Activated CD4-positive, alpha-beta memory T cell treated with anti-CD3 and anti-CD28 coated beads for 36 hours (primary cell): ENCODE measurements at regions not wholly inside any gene's neighbourhood (a gene's known extent, or its start where the extent isn't known, plus 50 kb on each side); places are given as distances from the start of the nearest gene placed in this dataset.

ENCODE experiments used
- CTCF ChIA-PET: fragments of 350-600 bp; sonication (Branson Sonifier 250); formaldehyde crosslinking; loops from one replicate; lab custom pipeline; 2021; ENCODE audit warnings: antibody characterized with exemption, inconsistent platforms; lab: Charles Lee
- POLR2A ChIA-PET: fragments of 350-600 bp; sonication (Branson Sonifier 250); formaldehyde crosslinking; loops from one replicate; lab custom pipeline; 2021; ENCODE audit warnings: antibody characterized with exemption; lab: Charles Lee
- DNase-seq: peaks from one replicate; pipeline ENCODE4 v3.0.0-alpha.2; 2020
- H3K27ac Mint-ChIP-seq: one replicate; pipeline ENCODE4 v1.8.0; 2021; ENCODE audit warnings: mixed read lengths
- H3K27me3 Mint-ChIP-seq: one replicate; pipeline ENCODE4 v1.8.0; 2021; ENCODE audit warnings: mixed read lengths
- H3K36me3 Mint-ChIP-seq: one replicate; pipeline ENCODE4 v1.8.0; 2021; ENCODE audit warnings: mixed read lengths
- H3K4me1 Mint-ChIP-seq: one replicate; pipeline ENCODE4 v1.8.0; 2021; ENCODE audit warnings: low read depth, mixed read lengths
- H3K4me3 Mint-ChIP-seq: one replicate; pipeline ENCODE4 v1.8.0; 2021; ENCODE audit warnings: mild to moderate bottlenecking, mixed read lengths
- H3K9me3 Mint-ChIP-seq: one replicate; pipeline ENCODE4 v1.8.0; 2021; ENCODE audit warnings: mixed read lengths
- intact Hi-C: fragments of 100-400 bp; cut with micrococcal nuclease; formaldehyde crosslinking; loops from one replicate; pipeline ENCODE4 v1.15.1; 2023

- H3K27me3 Mint-ChIP-seq: peaks cover 5% of the 10 kb centered on the region
- CTCF ChIA-PET: no interaction called here
- H3K9me3 Mint-ChIP-seq: no peaks in the 10 kb centered on the region
- intact Hi-C loops: no loop called here
- no peak overlapping the region for H3K27ac Mint-ChIP-seq
- DNase-seq: no peak
- no peaks in the 10 kb centered on the region for H3K36me3 Mint-ChIP-seq
- POLR2A ChIA-PET: no interaction called here
- no peaks in the 10 kb centered on the region for H3K4me1 Mint-ChIP-seq
- no peak overlapping the region for H3K4me3 Mint-ChIP-seq
These were observed 71.9 kb downstream of the ENGASE start for GRCh38 chr17:79146562-79146961.

GRCh38 chr17:79145548-79145947 is 70.9 kb downstream of the ENGASE start:
- intact Hi-C loops: no loop called here
- no peaks in the 10 kb centered on the region for H3K36me3 Mint-ChIP-seq
- no peaks in the 10 kb centered on the region for H3K9me3 Mint-ChIP-seq
- no peak for DNase-seq
- ChIA-PET POLR2A (no interaction called here), CTCF (no interaction called here)
- H3K4me1 Mint-ChIP-seq: no peaks in the 10 kb centered on the region
- H3K27ac Mint-ChIP-seq: no peak overlapping the region
- H3K4me3 Mint-ChIP-seq: no peak overlapping the region
- H3K27me3 Mint-ChIP-seq: peaks cover 5% of the 10 kb centered on the region

GRCh38 chr17:79144133-79144532 is 69.5 kb downstream of the ENGASE start:
- intact Hi-C loops: no loop called here
- CTCF ChIA-PET: no interaction called here
- DNase-seq: no peak
- no peaks in the 10 kb centered on the region for H3K36me3 Mint-ChIP-seq
- H3K27ac Mint-ChIP-seq: no peak overlapping the region
- H3K27me3 Mint-ChIP-seq: no peaks in the 10 kb centered on the region
- H3K4me3 Mint-ChIP-seq: no peak overlapping the region
- no peaks in the 10 kb centered on the region for H3K9me3 Mint-ChIP-seq
- no peaks in the 10 kb centered on the region for H3K4me1 Mint-ChIP-seq
- POLR2A ChIA-PET: no interaction called here

GRCh38 chr17:79142375-79142774 is 67.8 kb downstream of the ENGASE start:
- POLR2A ChIA-PET: no interaction called here
- H3K36me3 Mint-ChIP-seq: no peaks in the 10 kb centered on the region
- H3K4me1 Mint-ChIP-seq: no peaks in the 10 kb centered on the region
- no peak overlapping the region for H3K27ac Mint-ChIP-seq
- intact Hi-C loops: no loop called here
- CTCF ChIA-PET: no interaction called here
- no peak overlapping the region for H3K4me3 Mint-ChIP-seq
- H3K9me3 Mint-ChIP-seq: peaks cover 8% of the 10 kb centered on the region
- no peak for DNase-seq
- H3K27me3 Mint-ChIP-seq: peaks cover 5% of the 10 kb centered on the region

- Mint-ChIP-seq H3K27ac (no peak overlapping the region), H3K4me3 (no peak overlapping the region), H3K36me3 (no peaks in the 10 kb centered on the region), H3K27me3 (peaks cover 5% of the 10 kb centered on the region), H3K4me1 (no peaks in the 10 kb centered on the region), H3K9me3 (peaks cover 8% of the 10 kb centered on the region)
- DNase-seq: no peak
- intact Hi-C loops: no loop called here
- ChIA-PET CTCF (no interaction called here), POLR2A (no interaction called here)
These were observed 67.1 kb downstream of the ENGASE start for GRCh38 chr17:79141578-79142355.

- no peak for DNase-seq
- ChIA-PET POLR2A (no interaction called here), CTCF (no interaction called here)
- Mint-ChIP-seq H3K36me3 (no peaks in the 10 kb centered on the region), H3K27ac (no peak overlapping the region), H3K4me1 (no peaks in the 10 kb centered on the region), H3K9me3 (peaks cover 8% of the 10 kb centered on the region), H3K4me3 (no peak overlapping the region), H3K27me3 (peaks cover 9% of the 10 kb centered on the region)
- intact Hi-C loops: no loop called here
These were observed 64.2 kb downstream of the ENGASE start for GRCh38 chr17:79138826-79139225.

- H3K27me3 Mint-ChIP-seq: peaks cover 9% of the 10 kb centered on the region
- ChIA-PET POLR2A (no interaction called here), CTCF (no interaction called here)
- no peak overlapping the region for H3K27ac Mint-ChIP-seq
- peaks cover 8% of the 10 kb centered on the region for H3K9me3 Mint-ChIP-seq
- intact Hi-C loops: no loop called here
- H3K4me1 Mint-ChIP-seq: no peaks in the 10 kb centered on the region
- no peak overlapping the region for H3K4me3 Mint-ChIP-seq
- no peaks in the 10 kb centered on the region for H3K36me3 Mint-ChIP-seq
- no peak for DNase-seq
These were observed 63.2 kb downstream of the ENGASE start for GRCh38 chr17:79137789-79138165.

GRCh38 chr17:79137015-79137788 is 62.6 kb downstream of the ENGASE start:
- Mint-ChIP-seq H3K4me3 (no peak overlapping the region), H3K27me3 (peaks cover 9% of the 10 kb centered on the region), H3K27ac (no peak overlapping the region), H3K36me3 (no peaks in the 10 kb centered on the region), H3K4me1 (no peaks in the 10 kb centered on the region), H3K9me3 (peaks cover 8% of the 10 kb centered on the region)
- ChIA-PET POLR2A (no interaction called here), CTCF (no interaction called here)
- no peak for DNase-seq
- intact Hi-C loops: no loop called here

GRCh38 chr17:79136596-79136995 is 62.0 kb downstream of the ENGASE start:
- DNase-seq: no peak
- CTCF ChIA-PET: no interaction called here
- Mint-ChIP-seq H3K27me3 (peaks cover 9% of the 10 kb centered on the region), H3K4me3 (no peak overlapping the region), H3K27ac (no peak overlapping the region), H3K36me3 (no peaks in the 10 kb centered on the region), H3K4me1 (no peaks in the 10 kb centered on the region), H3K9me3 (peaks cover 8% of the 10 kb centered on the region)
- POLR2A ChIA-PET: no interaction called here
- intact Hi-C loops: no loop called here
